ENCODE measurements at regions not wholly inside any gene's neighbourhood (a gene's known extent, or its start where the extent isn't known, plus 50 kb on each side); places are given as distances from the start of the nearest gene placed in this dataset.

DNA sequence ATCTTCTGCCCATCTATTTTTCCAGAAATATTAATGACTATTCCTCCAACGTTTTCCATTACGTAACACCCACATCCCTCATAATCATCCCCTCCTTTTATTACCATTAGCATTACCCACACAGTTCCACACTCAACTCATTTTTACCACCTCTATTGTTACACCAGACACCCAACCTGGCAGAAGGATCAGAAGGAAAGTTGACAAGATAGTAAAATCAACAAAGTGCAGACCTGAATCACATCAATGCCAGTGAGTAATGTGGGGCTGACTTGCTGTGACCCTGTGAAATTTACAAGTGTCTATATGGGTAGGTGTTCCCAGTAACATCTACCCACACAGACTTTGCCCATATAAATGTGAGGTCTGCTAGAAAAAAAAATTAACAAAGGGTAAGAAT, 568.2 kb downstream of the MAFB start:
- TF ChIP-seq EZH2phosphoT487 (IDR thresholded peaks at IDR 0.05; ENCODE audit: insufficient read depth, low read depth) (no peak), EZH2 (IDR thresholded peaks at IDR 0.05; ENCODE audit: insufficient read depth, poor library complexity, severe bottlenecking) (no peak)
- H3K4me3 ChIP-seq, result no peak overlapping the region
- H3K27ac ChIP-seq, result no peak overlapping the region
- no peaks in the 10 kb centered on the region for H3K9me2 ChIP-seq (ENCODE audit: insufficient read depth)
- no peaks in the 10 kb centered on the region for H4K20me1 ChIP-seq (ENCODE audit: insufficient read depth)
- no peaks in the 10 kb centered on the region for H3K36me3 ChIP-seq (ENCODE audit: low read depth)
- no peak overlapping the region for H3K9ac ChIP-seq
- no peak for DNase-seq
- in situ Hi-C loops (cut with MboI), result no loop called here
- H3K9me3 ChIP-seq (ENCODE audit: low read depth), result no peaks in the 10 kb centered on the region
- H3K4me1 ChIP-seq (ENCODE audit: insufficient read depth), result no peaks in the 10 kb centered on the region
- no peaks in the 10 kb centered on the region; the same call in none of the 2 replicates for H3K27me3 ChIP-seq (replicated peaks; ENCODE audit: insufficient read depth)
- H3K4me2 ChIP-seq (ENCODE audit: unreplicated experiment), result no peak overlapping the region
- H3K79me2 ChIP-seq (ENCODE audit: insufficient read depth), result no peaks in the 10 kb centered on the region
- no peak overlapping the region for H2AFZ ChIP-seq
- H3F3A ChIP-seq (ENCODE audit: insufficient read depth), result no peaks in the 10 kb centered on the region
- 27 to 37% methylated on average over 2 of the region's 2 CpGs for WGBS, 2 experiments (ENCODE audit: low coverage in 1 of 2, low lambda C conversion rate in 2 of 2, missing lambda C conversion rate in 2 of 2)

DNA sequence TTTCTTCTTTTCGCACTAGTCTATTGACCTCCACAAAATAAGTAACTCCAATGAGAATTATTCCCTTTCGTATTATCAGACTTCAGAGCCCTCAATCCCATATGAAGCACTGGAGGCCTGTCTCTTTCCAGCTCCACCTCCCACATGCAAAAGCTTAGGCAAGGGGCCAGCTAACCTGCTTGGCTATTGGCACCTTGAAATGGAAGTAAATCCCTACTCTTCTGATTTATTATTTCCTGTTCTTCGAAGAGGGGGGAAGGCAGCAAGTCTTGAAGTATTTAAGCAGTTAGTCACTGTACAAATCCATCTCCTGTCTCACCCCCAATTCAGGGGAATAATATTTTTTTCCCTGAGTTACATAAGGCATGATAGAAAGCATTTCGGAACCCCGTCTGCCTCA, 577.8 kb downstream of the MAFB start:
- H3K27me3 ChIP-seq (replicated peaks; ENCODE audit: insufficient read depth), result no peaks in the 10 kb centered on the region
- in situ Hi-C loops (cut with MboI), result no loop called here
- no peaks in the 10 kb centered on the region for H3K79me2 ChIP-seq (ENCODE audit: insufficient read depth)
- H3K9me3 ChIP-seq (ENCODE audit: low read depth), result no peaks in the 10 kb centered on the region
- no peaks in the 10 kb centered on the region for H3K9me2 ChIP-seq (ENCODE audit: insufficient read depth)
- 78% methylated on average over 5 of the region's 5 CpGs for WGBS, 2 experiments (ENCODE audit: low coverage in 1 of 2, low lambda C conversion rate in 2 of 2, missing lambda C conversion rate in 2 of 2)
- H3F3A ChIP-seq (ENCODE audit: insufficient read depth), result no peaks in the 10 kb centered on the region
- no peaks in the 10 kb centered on the region for H3K36me3 ChIP-seq (ENCODE audit: low read depth)
- H3K4me1 ChIP-seq (ENCODE audit: insufficient read depth), result no peaks in the 10 kb centered on the region
- H3K4me3 ChIP-seq, result no peak overlapping the region
- no peak overlapping the region for H3K9ac ChIP-seq
- no peak for DNase-seq
- H3K4me2 ChIP-seq (ENCODE audit: unreplicated experiment), result no peak overlapping the region
- H3K27ac ChIP-seq, result no peak overlapping the region
- no peak for TF ChIP-seq EZH2phosphoT487 (IDR thresholded peaks at IDR 0.05; ENCODE audit: insufficient read depth, low read depth)
- H2AFZ ChIP-seq, result no peak overlapping the region
- H4K20me1 ChIP-seq (ENCODE audit: insufficient read depth), result no peaks in the 10 kb centered on the region

DNA sequence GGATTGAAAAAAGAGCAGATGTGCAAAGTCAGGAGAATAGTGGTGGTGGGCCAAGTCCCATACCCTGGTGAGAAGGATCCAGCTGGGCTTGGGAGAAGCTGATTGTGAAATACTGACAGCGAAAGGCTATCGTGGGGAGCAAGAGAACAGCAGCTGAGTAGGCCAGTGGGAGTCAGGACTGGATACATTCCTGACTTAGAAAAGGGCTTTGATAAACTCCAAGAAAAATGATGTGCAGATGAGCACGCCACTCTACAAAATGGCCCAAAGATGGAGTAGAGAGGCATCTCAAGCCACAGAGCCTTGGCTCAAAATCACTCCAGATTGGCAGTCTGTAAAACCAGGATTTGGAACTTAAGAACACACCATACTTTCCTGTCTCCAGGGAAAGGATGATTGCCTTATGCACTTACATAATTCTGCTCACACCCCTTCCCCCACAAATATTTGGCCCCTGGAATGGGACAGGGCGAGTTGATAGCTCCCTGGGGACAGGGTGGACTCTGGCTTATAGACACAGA, 578.7 kb downstream of the MAFB start:
- Histone ChIP-seq H3K79me2 (ENCODE audit: insufficient read depth) (no peaks in the 10 kb centered on the region), H3K9me2 (ENCODE audit: insufficient read depth) (no peaks in the 10 kb centered on the region), H3K36me3 (ENCODE audit: low read depth) (no peaks in the 10 kb centered on the region), H3K9ac (no peak overlapping the region), H3K27me3 (replicated peaks; ENCODE audit: insufficient read depth) (no peaks in the 10 kb centered on the region), H3K9me3 (ENCODE audit: low read depth) (no peaks in the 10 kb centered on the region), H3K27ac (no peak overlapping the region), H3K4me1 (ENCODE audit: insufficient read depth) (no peaks in the 10 kb centered on the region), H4K20me1 (ENCODE audit: insufficient read depth) (no peaks in the 10 kb centered on the region), H3K4me3 (no peak overlapping the region), H2AFZ (no peak overlapping the region), H3F3A (ENCODE audit: insufficient read depth) (no peaks in the 10 kb centered on the region), H3K4me2 (ENCODE audit: unreplicated experiment) (no peak overlapping the region)
- DNase-seq, result no peak
- TF ChIP-seq EZH2phosphoT487 (IDR thresholded peaks at IDR 0.05; ENCODE audit: insufficient read depth, low read depth) (no peak), EZH2 (IDR thresholded peaks at IDR 0.05; ENCODE audit: insufficient read depth, poor library complexity, severe bottlenecking) (no peak)
- WGBS, 2 experiments (ENCODE audit: low coverage in 1 of 2, low lambda C conversion rate in 2 of 2, missing lambda C conversion rate in 2 of 2), result 4 to 6% methylated on average over 4 of the region's 4 CpGs
- in situ Hi-C loops (cut with MboI), result no loop called here

DNA sequence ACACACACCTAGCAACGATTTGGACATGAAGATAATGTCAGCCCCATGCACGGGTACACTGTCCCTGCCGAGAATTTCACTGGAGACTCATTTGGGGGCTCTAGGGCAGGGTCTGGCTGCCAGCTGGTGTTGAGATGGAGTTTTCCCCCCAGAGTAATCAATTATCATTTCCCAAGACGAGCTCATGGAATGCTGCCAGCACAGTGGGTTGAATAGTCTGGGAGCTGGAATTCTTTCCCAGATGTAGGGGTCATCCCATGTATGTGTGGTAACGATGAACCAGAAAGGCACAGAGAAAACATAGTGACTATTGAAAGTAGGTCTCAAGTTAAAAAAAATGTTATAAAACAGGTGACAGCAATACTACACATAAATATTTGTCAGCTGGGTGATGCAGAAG, 579.9 kb downstream of the MAFB start:
- TF ChIP-seq EZH2 (IDR thresholded peaks at IDR 0.05; ENCODE audit: insufficient read depth, poor library complexity, severe bottlenecking), result no peak
- Histone ChIP-seq H3F3A (ENCODE audit: insufficient read depth) (no peaks in the 10 kb centered on the region), H3K36me3 (ENCODE audit: low read depth) (no peaks in the 10 kb centered on the region), H3K4me3 (no peak overlapping the region), H3K9me3 (ENCODE audit: low read depth) (no peaks in the 10 kb centered on the region), H3K4me2 (ENCODE audit: unreplicated experiment) (no peak overlapping the region), H4K20me1 (ENCODE audit: insufficient read depth) (no peaks in the 10 kb centered on the region), H3K9me2 (ENCODE audit: insufficient read depth) (no peaks in the 10 kb centered on the region), H3K9ac (no peak overlapping the region), H3K4me1 (ENCODE audit: insufficient read depth) (no peaks in the 10 kb centered on the region), H3K27ac (no peak overlapping the region), H2AFZ (no peak overlapping the region), H3K27me3 (replicated peaks; ENCODE audit: insufficient read depth) (no peaks in the 10 kb centered on the region), H3K79me2 (ENCODE audit: insufficient read depth) (no peaks in the 10 kb centered on the region)
- DNase-seq, result no peak
- 28% methylated on average over 5 of the region's 5 CpGs for WGBS, 2 experiments (ENCODE audit: low coverage in 1 of 2, low lambda C conversion rate in 2 of 2, missing lambda C conversion rate in 2 of 2)
- in situ Hi-C loops (cut with MboI), result no loop called here

DNA sequence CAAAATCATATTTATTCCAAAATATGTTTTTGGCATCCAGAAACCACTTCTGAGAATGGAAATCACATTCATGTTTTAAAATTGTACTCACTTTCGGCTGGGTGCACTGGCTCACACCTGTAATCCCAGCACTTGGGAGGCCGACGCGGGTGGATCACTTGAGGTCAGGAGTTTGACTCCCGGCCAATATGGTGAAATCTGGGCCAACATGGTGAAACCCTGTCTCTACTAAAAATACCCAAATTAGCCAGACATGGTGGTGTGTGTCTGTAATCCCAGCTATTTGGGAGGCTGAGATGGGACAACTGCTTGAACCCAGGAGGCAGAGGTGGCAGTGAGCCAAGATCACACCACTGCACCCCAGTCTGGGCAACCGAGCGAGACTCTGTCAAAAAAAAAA, 580.7 kb downstream of the MAFB start:
- in situ Hi-C loops (cut with MboI), result no loop called here
- Histone ChIP-seq H3K27ac (no peak overlapping the region), H3K4me3 (no peak overlapping the region), H4K20me1 (ENCODE audit: insufficient read depth) (no peaks in the 10 kb centered on the region), H3K4me1 (ENCODE audit: insufficient read depth) (no peaks in the 10 kb centered on the region), H3K4me2 (ENCODE audit: unreplicated experiment) (no peak overlapping the region), H3F3A (ENCODE audit: insufficient read depth) (no peaks in the 10 kb centered on the region), H3K9me2 (ENCODE audit: insufficient read depth) (no peaks in the 10 kb centered on the region), H3K36me3 (ENCODE audit: low read depth) (no peaks in the 10 kb centered on the region), H3K79me2 (ENCODE audit: insufficient read depth) (no peaks in the 10 kb centered on the region), H3K27me3 (replicated peaks; ENCODE audit: insufficient read depth) (no peaks in the 10 kb centered on the region), H3K9me3 (ENCODE audit: low read depth) (no peaks in the 10 kb centered on the region), H3K9ac (no peak overlapping the region), H2AFZ (no peak overlapping the region)
- 70 to 75% methylated on average over 7 of the region's 7 CpGs for WGBS, 2 experiments (ENCODE audit: low coverage in 1 of 2, low lambda C conversion rate in 2 of 2, missing lambda C conversion rate in 2 of 2)
- no peak for TF ChIP-seq EZH2phosphoT487 (IDR thresholded peaks at IDR 0.05; ENCODE audit: insufficient read depth, low read depth)
- TF ChIP-seq EZH2 (IDR thresholded peaks at IDR 0.05; ENCODE audit: insufficient read depth, poor library complexity, severe bottlenecking), result no peak
- DNase-seq, result no peak
